SU-DHL-6 (cell line): ENCODE measurements at regions not wholly inside any gene's neighbourhood (a gene's known extent, or its start where the extent isn't known, plus 50 kb on each side); places are given as distances from the start of the nearest gene placed in this dataset.
"Not testable (repeated sequence)": the region's sequence is repeated elsewhere in the genome, so short reads cannot be mapped to it uniquely, and the experiment has no call there.

Source experiments
- CTCF ChIP-seq: fragments of 200-600 bp; sonication (generic); IDR thresholded peaks from one replicate; pipeline ENCODE4 v1.5.1; 2017; ENCODE audit warnings: antibody characterized with exemption, mild to moderate bottlenecking, low read length, moderate library complexity; ENCODE audit not compliant: insufficient read depth, poor library complexity, severe bottlenecking
- EZH2phosphoT487 ChIP-seq: fragments of 200-600 bp; sonication (generic), shearing (Covaris generic); conservative IDR thresholded peaks from 2 replicates; pipeline ENCODE4 v1.6.1; 2018; ENCODE audit warnings: mild to moderate bottlenecking, antibody characterized with exemption, low read length, moderate library complexity, mixed read lengths

DNA sequence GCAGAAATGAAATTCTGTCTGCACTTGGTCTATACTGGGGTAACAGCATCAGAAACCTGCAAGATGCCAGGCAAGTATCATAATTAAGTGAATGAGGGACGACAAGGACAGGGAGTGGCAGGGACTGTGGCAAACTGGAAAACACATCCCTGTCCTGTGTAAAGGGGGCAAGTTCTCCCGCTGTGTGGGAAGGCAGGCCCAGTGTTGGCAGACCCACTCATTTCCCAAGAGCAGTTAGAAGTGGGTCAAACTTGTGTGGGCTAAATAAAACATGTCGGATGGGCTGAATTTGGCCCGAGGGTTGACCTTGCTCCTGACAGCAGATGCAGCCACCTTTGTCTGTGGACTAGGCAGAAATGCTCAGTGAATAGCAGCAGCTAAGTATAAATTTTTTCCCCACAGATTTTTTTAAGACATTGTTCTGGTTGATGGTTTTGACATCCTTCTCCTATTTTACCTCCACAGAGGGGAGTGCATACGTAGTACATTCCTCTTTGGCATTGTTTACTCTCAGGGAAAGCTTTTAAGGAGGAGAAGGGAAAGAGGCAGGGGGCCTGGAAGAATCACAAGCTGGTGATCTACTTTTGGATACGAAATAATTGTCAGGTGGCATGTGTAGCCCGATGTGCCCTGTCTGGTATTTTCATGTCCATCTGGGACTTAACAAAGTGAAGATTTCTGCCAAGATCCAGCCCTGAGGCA is 72.6 kb upstream of the SEC22B start:
- TF ChIP-seq CTCF, EZH2phosphoT487: not testable (repeated sequence)
